CD14-positive monocyte (primary cell): ENCODE measurements at regions not wholly inside any gene's neighbourhood (a gene's known extent, or its start where the extent isn't known, plus 50 kb on each side); places are given as distances from the start of the nearest gene placed in this dataset.

Source experiments
- DNase-seq, 3 donors: peaks; one replicate each; pipeline ENCODE4 v3.0.0-alpha.2; 2011 to 2022
- H2AFZ ChIP-seq: 2 replicates; pipeline ENCODE4 v1.6.0; 2012; ENCODE audit warnings: mild to moderate bottlenecking, low read depth, low read length, inconsistent platforms; ENCODE audit not compliant: insufficient read depth, poor library complexity, severe bottlenecking
- H3K27ac ChIP-seq, 2 donors: 1 replicate in 1 of 2; 2 replicates in 1 of 2; pipeline ENCODE4 v1.5.1; 2012 to 2013; ENCODE audit warnings: low read length in 2 of 2, control low read depth in 1 of 2, inconsistent platforms in 1 of 2, low read depth in 1 of 2, mild to moderate bottlenecking in 1 of 2
- H3K27me3 ChIP-seq, 2 donors: one replicate each; pipeline versions ENCODE4 v1.6.0 to v1.6.1; 2011 to 2013; ENCODE audit warnings: low read length in 2 of 2; ENCODE audit not compliant: control insufficient read depth in 2 of 2, insufficient read depth in 2 of 2
- H3K36me3 ChIP-seq, 2 donors: replicated peaks in 1 of 2; 1 replicate in 1 of 2; 2 replicates in 1 of 2; pipeline versions ENCODE4 v1.5.1 to v1.6.1; 2012 to 2013; ENCODE audit warnings: low read length in 2 of 2, control low read depth in 1 of 2, inconsistent platforms in 1 of 2, mild to moderate bottlenecking in 1 of 2; ENCODE audit not compliant: insufficient read depth in 2 of 2, control insufficient read depth in 1 of 2
- H3K4me1 ChIP-seq, 2 donors: 1 replicate in 1 of 2; 2 replicates in 1 of 2; pipeline versions ENCODE4 v1.5.1 to v1.6.1; 2012 to 2013; ENCODE audit warnings: low read length in 2 of 2, control low read depth in 1 of 2, inconsistent platforms in 1 of 2, mild to moderate bottlenecking in 1 of 2, moderate library complexity in 1 of 2; ENCODE audit not compliant: insufficient read depth in 2 of 2, control insufficient read depth in 1 of 2
- H3K4me2 ChIP-seq: replicated peaks from 2 replicates; pipeline ENCODE3; 2012; ENCODE audit warnings: low read length, moderate library complexity, mild to moderate bottlenecking; ENCODE audit not compliant: poor library complexity, severe bottlenecking; ENCODE audit errors: extremely low read depth
- H3K4me3 ChIP-seq, 3 experiments: fragments of 200-600 bp in 1 of 3; sonication (generic) in 1 of 3; replicated peaks in 1 of 3; 1 replicate in 2 of 3; 2 replicates in 1 of 3; pipeline ENCODE4 v1.5.1; 2011 to 2013; ENCODE audit warnings: low read length in 3 of 3, mild to moderate bottlenecking in 3 of 3, control low read depth in 2 of 3, low read depth in 2 of 3, inconsistent platforms in 1 of 3, moderate library complexity in 1 of 3
- H3K79me2 ChIP-seq: 2 replicates; pipeline ENCODE4 v1.6.0; 2012; ENCODE audit warnings: mild to moderate bottlenecking, control low read depth, inconsistent platforms, low read length, moderate library complexity; ENCODE audit not compliant: insufficient read depth
- H3K9ac ChIP-seq: 2 replicates; pipeline ENCODE4 v1.6.0; 2017; ENCODE audit warnings: low read length, mild to moderate bottlenecking; ENCODE audit not compliant: insufficient read depth, poor library complexity, severe bottlenecking
- H3K9me3 ChIP-seq, 2 donors: replicated peaks in 1 of 2; 1 replicate in 1 of 2; 2 replicates in 1 of 2; pipeline versions ENCODE4 v1.5.1 to v1.6.1; 2012 to 2013; ENCODE audit warnings: low read length in 2 of 2, control low read depth in 1 of 2; ENCODE audit not compliant: control insufficient read depth in 1 of 2, insufficient read depth in 1 of 2
- H4K20me1 ChIP-seq: 2 replicates; pipeline ENCODE4 v1.6.0; 2012; ENCODE audit warnings: mild to moderate bottlenecking, low read length, control low read depth, moderate library complexity; ENCODE audit not compliant: insufficient read depth
- H3K27ac Mint-ChIP-seq, 7 donors: one replicate each; pipeline ENCODE4 v1.8.0; 2020; ENCODE audit warnings: mild to moderate bottlenecking in 7 of 7, mixed read lengths in 7 of 7, moderate library complexity in 6 of 7, inconsistent platforms in 2 of 7
- H3K27me3 Mint-ChIP-seq, 3 donors: one replicate each; pipeline ENCODE4 v1.8.0; 2021 to 2022; ENCODE audit warnings: low read depth in 3 of 3, mild to moderate bottlenecking in 3 of 3, mixed read lengths in 3 of 3, moderate library complexity in 3 of 3, inconsistent platforms in 1 of 3
- H3K36me3 Mint-ChIP-seq, 2 donors: one replicate each; pipeline ENCODE4 v1.8.0; 2020; ENCODE audit warnings: mixed read lengths in 2 of 2, inconsistent platforms in 1 of 2, mild to moderate bottlenecking in 1 of 2
- H3K4me1 Mint-ChIP-seq: one replicate; pipeline ENCODE4 v1.8.0; 2020; ENCODE audit warnings: mild to moderate bottlenecking, mixed read lengths
- H3K4me3 Mint-ChIP-seq, 2 donors: one replicate each; pipeline ENCODE4 v1.8.0; 2020; ENCODE audit warnings: mild to moderate bottlenecking in 2 of 2, mixed read lengths in 2 of 2, moderate library complexity in 1 of 2
- H3K9me3 Mint-ChIP-seq, 7 donors: one replicate each; pipeline ENCODE4 v1.8.0; 2020 to 2022; ENCODE audit warnings: mixed read lengths in 7 of 7, mild to moderate bottlenecking in 6 of 7, moderate library complexity in 6 of 7, inconsistent platforms in 2 of 7
- CTCF ChIP-seq: fragments of 200-600 bp; IDR thresholded peaks from one replicate; pipeline ENCODE4 v1.8.0; 2022; ENCODE audit warnings: antibody characterized with exemption, mild to moderate bottlenecking
- WGBS: methylation state at CpG from one replicate; pipeline ENCODE4 v1.1.5; 2013; ENCODE audit warnings: missing lambda C conversion rate; ENCODE audit not compliant: insufficient coverage; 5-methylcytosine and 5-hydroxymethylcytosine counted together
- intact Hi-C, 2 donors: fragments of 100-400 bp; cut with micrococcal nuclease; formaldehyde crosslinking; loops; one replicate each; pipeline versions ENCODE4 v1.15.0 to v1.15.1; 2023

- H3K4me3 Mint-ChIP-seq, result no peak overlapping the region
- Histone ChIP-seq H3K27ac (no peak overlapping the region), H3K27me3 (peaks cover 5 to 18% of the 10 kb centered on the region in 2 donors), H3K9ac (no peak overlapping the region), H3K4me2 (no peak overlapping the region), H3K79me2 (no peaks in the 10 kb centered on the region), H4K20me1 (no peaks in the 10 kb centered on the region), H3K4me3 (no peak overlapping the region), H2AFZ (no peak overlapping the region), H3K9me3 (peaks cover 0 to 4% of the 10 kb centered on the region in 2 donors), H3K36me3 (no peaks in the 10 kb centered on the region), H3K4me1 (peaks cover 3 to 6% of the 10 kb centered on the region in 2 donors)
- H3K36me3 Mint-ChIP-seq, result no peaks in the 10 kb centered on the region
- no peak for DNase-seq
- H3K4me1 Mint-ChIP-seq, result peaks cover 4% of the 10 kb centered on the region
- no peak for TF ChIP-seq CTCF
- H3K27ac Mint-ChIP-seq, result no peak overlapping the region
- intact Hi-C loops, result no loop called here
- peaks cover 0 to 5% (median 0%) of the 10 kb centered on the region in 7 donors for H3K9me3 Mint-ChIP-seq
- peaks cover 7 to 17% (median 10%) of the 10 kb centered on the region in 3 donors for H3K27me3 Mint-ChIP-seq
These were observed 722.2 kb upstream of the PTPRD start for GRCh38 chr9:11335011-11335410.

GRCh38 chr9:11338130-11338529 is 725.3 kb upstream of the PTPRD start:
- intact Hi-C loops, result no loop called here
- Histone ChIP-seq H2AFZ (no peak overlapping the region), H3K9me3 (no peaks in the 10 kb centered on the region), H3K4me1 (peaks cover 3 to 6% of the 10 kb centered on the region in 2 donors), H3K27ac (no peak overlapping the region), H3K4me3 (no peak overlapping the region), H3K27me3 (peaks cover 7 to 18% of the 10 kb centered on the region in 2 donors), H3K9ac (no peak overlapping the region), H3K4me2 (no peak overlapping the region), H3K36me3 (no peaks in the 10 kb centered on the region), H4K20me1 (no peaks in the 10 kb centered on the region), H3K79me2 (no peaks in the 10 kb centered on the region)
- no peak overlapping the region for H3K4me3 Mint-ChIP-seq
- no peaks in the 10 kb centered on the region for H3K36me3 Mint-ChIP-seq
- H3K4me1 Mint-ChIP-seq, result peaks cover 4% of the 10 kb centered on the region
- no peak for DNase-seq
- no peak overlapping the region for H3K27ac Mint-ChIP-seq
- whole genome bisulfite sequencing, result no CpG with 5 or more reads among the region's 1 CpG
- H3K9me3 Mint-ChIP-seq, result no peaks in the 10 kb centered on the region
- H3K27me3 Mint-ChIP-seq, result peaks cover 10 to 21% (median 10%) of the 10 kb centered on the region in 3 donors
- no peak for TF ChIP-seq CTCF
